A673 (cell line): ENCODE measurements at regions not wholly inside any gene's neighbourhood (a gene's known extent, or its start where the extent isn't known, plus 50 kb on each side); places are given as distances from the start of the nearest gene placed in this dataset.

Experiments used
- BruUV-seq: library from RNA; stranded (reverse); fragments of 400-500 nt; replicated peaks from 2 replicates; lab custom pipeline; 2021; lab: Mats Ljungman, UMichigan
- CTCF ChIA-PET: fragments of 300-600 bp; sonication (Branson Sonifier 250); formaldehyde crosslinking; loops from one replicate; lab custom pipeline; 2022; ENCODE audit warnings: antibody characterized with exemption; lab: Charles Lee
- POLR2A ChIA-PET: fragments of 300-600 bp; sonication (Branson Sonifier 250); formaldehyde crosslinking; loops from one replicate; lab custom pipeline; 2022; ENCODE audit warnings: antibody characterized with exemption; ENCODE audit not compliant: low non-redundant PET; lab: Charles Lee
- DNase-seq: peaks from one replicate; pipeline ENCODE4 v3.0.0-alpha.2; 2015; ENCODE audit warnings: low spot score
- H3K27ac ChIP-seq: fragments of 200-600 bp; sonication (generic); 2 replicates; pipeline ENCODE4 v1.5.1; 2016; ENCODE audit warnings: mixed run types, low read depth, mild to moderate bottlenecking, mixed read lengths, antibody characterized with exemption, low read length; ENCODE audit not compliant: poor library complexity, severe bottlenecking
- H3K27me3 ChIP-seq: fragments of 200-600 bp; sonication (generic); replicated peaks from 2 replicates; pipeline ENCODE4 v1.6.1; 2017; ENCODE audit warnings: mixed run types, low read depth, mild to moderate bottlenecking, mixed read lengths, antibody characterized with exemption, low read length; ENCODE audit not compliant: insufficient read depth, poor library complexity
- H3K36me3 ChIP-seq: fragments of 200-600 bp; sonication (generic); 2 replicates; pipeline ENCODE4 v1.6.1; 2016; ENCODE audit warnings: mixed run types, mild to moderate bottlenecking, mixed read lengths, antibody characterized with exemption, low read length; ENCODE audit not compliant: insufficient read depth, poor library complexity, severe bottlenecking
- H3K4me1 ChIP-seq: fragments of 200-600 bp; sonication (generic); 2 replicates; pipeline ENCODE4 v1.6.1; 2017; ENCODE audit warnings: mixed run types, mild to moderate bottlenecking, mixed read lengths, antibody characterized with exemption, low read length; ENCODE audit not compliant: insufficient read depth, poor library complexity, severe bottlenecking
- H3K4me3 ChIP-seq: fragments of 200-600 bp; sonication (generic); 2 replicates; pipeline ENCODE4 v1.5.1; 2016; ENCODE audit warnings: low read depth, mixed run types, mild to moderate bottlenecking, mixed read lengths, low read length; ENCODE audit not compliant: poor library complexity, severe bottlenecking
- H3K9me3 ChIP-seq: fragments of 200-600 bp; sonication (generic); 2 replicates; pipeline ENCODE4 v1.6.1; 2016; ENCODE audit warnings: mixed run types, low read depth, mild to moderate bottlenecking, mixed read lengths, antibody characterized with exemption, low read length; ENCODE audit not compliant: poor library complexity, severe bottlenecking
- EZH2 ChIP-seq: fragments of 200-600 bp; sonication (generic); IDR thresholded peaks from 2 replicates; pipeline ENCODE4 v1.6.1; 2017; ENCODE audit warnings: borderline replicate concordance, low read depth, mild to moderate bottlenecking, mixed read lengths, antibody characterized with exemption, low read length; ENCODE audit not compliant: poor library complexity, severe bottlenecking
- intact Hi-C: fragments of 100-400 bp; cut with micrococcal nuclease; formaldehyde crosslinking; loops from one replicate; pipeline ENCODE4 v1.10.0; 2022; ENCODE audit not compliant: unreplicated experiment
- TF ChIP-seq, protein P1 (sequence below): fragments of 300-800, 200-600 bp; sonication (generic); conservative IDR thresholded peaks from 2 replicates; pipeline ENCODE4 v1.5.1; 2017; ENCODE audit warnings: low read depth, mild to moderate bottlenecking, antibody characterized with exemption, low read length, moderate library complexity, mixed read lengths

DNA sequence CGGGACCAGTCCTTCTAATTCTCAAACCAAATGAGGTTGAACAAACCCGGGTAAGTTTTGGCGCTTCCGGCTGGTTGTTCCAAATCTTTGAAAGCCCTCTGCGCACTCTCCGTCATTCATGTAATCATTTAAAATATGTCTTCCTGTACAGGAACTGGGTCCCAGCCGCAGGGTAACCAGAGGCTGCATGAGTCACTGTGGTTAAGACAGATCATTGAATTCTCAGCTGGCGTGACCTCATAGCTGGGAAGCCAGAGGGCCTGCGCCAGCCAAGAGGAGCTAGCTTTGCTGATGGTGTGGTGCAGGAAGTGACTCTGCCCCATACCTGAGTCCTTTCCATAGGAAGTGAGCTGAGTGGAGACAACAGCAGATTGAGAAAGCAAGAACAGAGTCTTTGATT, 135.2 kb downstream of the TSHZ3 start:
- Histone ChIP-seq H3K27me3 (no peaks in the 10 kb centered on the region), H3K9me3 (no peaks in the 10 kb centered on the region), H3K4me3 (no peak overlapping the region), H3K27ac (peak overlapping the region; percentile 31), H3K36me3 (no peaks in the 10 kb centered on the region), H3K4me1 (peaks cover 9% of the 10 kb centered on the region)
- POLR2A ChIA-PET = no interaction called here
- TF ChIP-seq, protein P1, sequence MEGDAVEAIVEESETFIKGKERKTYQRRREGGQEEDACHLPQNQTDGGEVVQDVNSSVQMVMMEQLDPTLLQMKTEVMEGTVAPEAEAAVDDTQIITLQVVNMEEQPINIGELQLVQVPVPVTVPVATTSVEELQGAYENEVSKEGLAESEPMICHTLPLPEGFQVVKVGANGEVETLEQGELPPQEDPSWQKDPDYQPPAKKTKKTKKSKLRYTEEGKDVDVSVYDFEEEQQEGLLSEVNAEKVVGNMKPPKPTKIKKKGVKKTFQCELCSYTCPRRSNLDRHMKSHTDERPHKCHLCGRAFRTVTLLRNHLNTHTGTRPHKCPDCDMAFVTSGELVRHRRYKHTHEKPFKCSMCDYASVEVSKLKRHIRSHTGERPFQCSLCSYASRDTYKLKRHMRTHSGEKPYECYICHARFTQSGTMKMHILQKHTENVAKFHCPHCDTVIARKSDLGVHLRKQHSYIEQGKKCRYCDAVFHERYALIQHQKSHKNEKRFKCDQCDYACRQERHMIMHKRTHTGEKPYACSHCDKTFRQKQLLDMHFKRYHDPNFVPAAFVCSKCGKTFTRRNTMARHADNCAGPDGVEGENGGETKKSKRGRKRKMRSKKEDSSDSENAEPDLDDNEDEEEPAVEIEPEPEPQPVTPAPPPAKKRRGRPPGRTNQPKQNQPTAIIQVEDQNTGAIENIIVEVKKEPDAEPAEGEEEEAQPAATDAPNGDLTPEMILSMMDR = no peak
- TF ChIP-seq EZH2 = no peak
- BruUV-seq = no TSS peak
- peak; percentile 92 for DNase-seq
- CTCF ChIA-PET = interaction anchor here (0.6 kb wide), 1 partner anchor 105 kb away, joined by 3 read pairs; no protein-coding TSS in a partner anchor
- intact Hi-C loops = no loop called here

DNA sequence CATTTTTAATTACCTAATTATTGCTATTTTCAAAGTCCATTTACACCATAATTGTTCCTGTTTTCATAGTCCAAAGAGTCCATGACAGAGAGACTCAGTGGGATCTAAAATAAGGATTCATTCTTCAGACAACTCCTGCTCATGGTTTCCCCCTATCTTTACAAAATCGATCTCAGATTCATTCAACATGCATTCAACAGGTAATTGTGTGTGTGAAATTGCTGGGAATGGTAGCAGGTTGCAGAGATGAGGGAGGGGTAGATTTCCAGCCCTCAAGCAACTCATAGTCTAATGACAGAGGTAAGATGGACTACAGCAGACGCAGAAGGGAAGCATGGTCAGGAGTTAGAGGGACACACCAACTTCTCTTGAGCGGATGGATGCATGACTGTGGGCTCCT, 138.1 kb downstream of the TSHZ3 start:
- no TSS peak for BruUV-seq
- Histone ChIP-seq H3K9me3 (no peaks in the 10 kb centered on the region), H3K4me3 (no peak overlapping the region), H3K4me1 (peaks cover 9% of the 10 kb centered on the region), H3K36me3 (no peaks in the 10 kb centered on the region), H3K27ac (no peak overlapping the region), H3K27me3 (no peaks in the 10 kb centered on the region)
- CTCF ChIA-PET = no interaction called here
- intact Hi-C loops = no loop called here
- no peak for DNase-seq
- no peak for TF ChIP-seq EZH2
- TF ChIP-seq, protein P1 = no peak
- POLR2A ChIA-PET = no interaction called here

DNA sequence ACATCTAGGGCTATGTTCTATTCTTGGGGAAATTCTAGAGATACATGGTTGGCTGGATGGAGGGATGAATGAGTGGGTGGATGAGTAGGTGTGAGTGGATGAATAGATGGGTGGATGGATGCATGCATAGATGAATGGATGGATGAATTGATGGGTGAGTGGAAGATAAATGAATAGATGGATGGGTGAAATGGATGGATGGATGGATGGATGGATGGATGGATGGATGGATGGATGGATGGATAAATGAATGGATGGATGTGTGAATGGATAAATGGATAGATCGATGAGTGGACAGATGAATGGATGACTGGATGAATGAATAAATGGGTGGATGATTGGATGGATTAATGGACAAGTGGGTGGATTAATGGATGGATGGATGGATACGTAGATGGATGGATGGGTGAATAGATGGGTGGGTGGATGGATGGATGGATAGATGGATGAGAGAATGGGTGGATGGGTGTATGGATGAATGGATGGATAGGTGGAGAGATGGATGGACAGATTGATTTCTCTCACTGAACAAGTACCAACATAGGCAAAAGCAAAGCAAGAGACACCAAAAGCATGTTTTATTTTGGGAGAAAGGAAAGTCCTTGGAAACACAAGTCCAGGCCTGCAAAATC, 143.2 kb downstream of the TSHZ3 start:
- BruUV-seq = no TSS peak
- intact Hi-C loops = no loop called here
- H3K36me3 ChIP-seq = no peaks in the 10 kb centered on the region
- TF ChIP-seq EZH2 = no peak
- TF ChIP-seq, protein P1 = no peak
- H3K27me3 ChIP-seq = no peaks in the 10 kb centered on the region
- ChIA-PET POLR2A (no interaction called here), CTCF (no interaction called here)
- no peaks in the 10 kb centered on the region for H3K9me3 ChIP-seq
- no peaks in the 10 kb centered on the region for H3K4me1 ChIP-seq
- no peak overlapping the region for H3K27ac ChIP-seq
- no peak for DNase-seq
- no peak overlapping the region for H3K4me3 ChIP-seq
